Chondrocyte (in vitro differentiated cells): ENCODE measurements at regions not wholly inside any gene's neighbourhood (a gene's known extent, or its start where the extent isn't known, plus 50 kb on each side); places are given as distances from the start of the nearest gene placed in this dataset.
A peak's percentile ranks its signal among the peaks of the same experiment; 100 is the strongest.

Source experiments
- DNase-seq: peaks from one replicate; pipeline ENCODE4 v3.0.0; 2021; ENCODE audit warnings: mixed read lengths, low spot score
- H3K27ac Mint-ChIP-seq: one replicate; pipeline ENCODE4 v1.8.0; 2021; ENCODE audit warnings: mild to moderate bottlenecking, moderate library complexity, mixed read lengths; ENCODE audit not compliant: unreplicated experiment
- H3K27me3 Mint-ChIP-seq: 2 replicates; pipeline ENCODE4 v1.8.0; 2021; ENCODE audit warnings: low read depth, mixed read lengths
- H3K36me3 Mint-ChIP-seq: 2 replicates; pipeline ENCODE4 v1.8.0; 2021; ENCODE audit warnings: low read depth, mixed read lengths
- H3K4me1 Mint-ChIP-seq: 2 replicates; pipeline ENCODE4 v1.8.0; 2021; ENCODE audit warnings: low read depth, mild to moderate bottlenecking, mixed read lengths
- H3K4me3 Mint-ChIP-seq: one replicate; pipeline ENCODE4 v1.8.0; 2021; ENCODE audit warnings: mild to moderate bottlenecking, moderate library complexity, mixed read lengths; ENCODE audit not compliant: unreplicated experiment
- H3K9me3 Mint-ChIP-seq: 2 replicates; pipeline ENCODE4 v1.8.0; 2021; ENCODE audit warnings: low read depth, mixed read lengths
- CTCF ChIP-seq: fragments of 200-600 bp; sonication (generic); IDR thresholded peaks from 2 replicates; pipeline ENCODE4 v1.5.0; 2021; ENCODE audit warnings: antibody characterized with exemption, mild to moderate bottlenecking, moderate library complexity

DNA sequence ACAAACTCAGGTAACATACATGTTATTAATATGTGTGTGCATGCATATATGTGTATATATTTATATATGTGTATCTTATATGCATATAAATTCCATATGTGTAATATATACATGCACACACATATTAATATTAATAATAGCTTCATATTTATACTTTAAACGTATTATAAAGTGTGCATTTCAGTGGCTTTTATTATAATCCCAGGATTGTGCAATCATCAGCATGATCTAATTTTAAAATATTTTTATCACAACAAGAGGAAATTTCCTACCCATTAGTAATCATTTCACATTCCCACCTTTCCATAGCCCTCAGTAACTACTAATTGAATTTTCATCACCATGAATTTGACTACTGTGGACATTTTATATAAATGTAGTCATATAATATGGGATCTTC is 2211.9 kb upstream of the TENM3 start:
- no peaks in the 10 kb centered on the region for H3K9me3 Mint-ChIP-seq
- no peak for DNase-seq
- no peaks in the 10 kb centered on the region for H3K36me3 Mint-ChIP-seq
- H3K27me3 Mint-ChIP-seq, result peaks cover 22% of the 10 kb centered on the region
- no peaks in the 10 kb centered on the region for H3K4me1 Mint-ChIP-seq
- no peak for TF ChIP-seq CTCF
- H3K27ac Mint-ChIP-seq, result no peak overlapping the region
- H3K4me3 Mint-ChIP-seq, result no peak overlapping the region

DNA sequence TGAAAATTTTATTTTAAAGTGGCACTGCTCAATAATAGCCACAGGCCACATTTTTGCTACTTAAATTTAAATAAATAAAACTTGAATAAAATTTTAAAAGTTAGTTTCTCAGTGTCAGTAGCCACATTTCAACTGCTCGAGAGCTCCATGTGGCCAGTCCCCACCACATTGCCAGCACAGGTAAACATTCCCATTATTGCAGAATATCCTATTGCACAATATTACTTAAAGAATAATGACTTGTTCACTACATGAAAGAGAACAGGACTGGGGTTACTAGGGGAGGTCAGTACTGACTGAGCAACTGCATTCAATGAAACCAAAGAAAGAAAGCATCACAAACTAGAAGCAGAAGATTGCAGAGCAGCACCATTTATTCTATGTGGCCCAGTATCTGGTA is 2201.6 kb upstream of the TENM3 start:
- Mint-ChIP-seq H3K36me3 (no peaks in the 10 kb centered on the region), H3K4me3 (no peak overlapping the region), H3K27me3 (peaks cover 13% of the 10 kb centered on the region), H3K9me3 (no peaks in the 10 kb centered on the region), H3K4me1 (no peaks in the 10 kb centered on the region), H3K27ac (no peak overlapping the region)
- no peak for TF ChIP-seq CTCF
- no peak for DNase-seq

GRCh38 chr4:180052629-180053028 is 2190.6 kb upstream of the TENM3 start:
- no peaks in the 10 kb centered on the region for H3K9me3 Mint-ChIP-seq
- no peak for TF ChIP-seq CTCF
- no peak overlapping the region for H3K4me3 Mint-ChIP-seq
- no peaks in the 10 kb centered on the region for H3K36me3 Mint-ChIP-seq
- H3K4me1 Mint-ChIP-seq, result peaks cover 6% of the 10 kb centered on the region
- H3K27me3 Mint-ChIP-seq, result peaks cover 40% of the 10 kb centered on the region
- no peak for DNase-seq
- no peak overlapping the region for H3K27ac Mint-ChIP-seq

DNA sequence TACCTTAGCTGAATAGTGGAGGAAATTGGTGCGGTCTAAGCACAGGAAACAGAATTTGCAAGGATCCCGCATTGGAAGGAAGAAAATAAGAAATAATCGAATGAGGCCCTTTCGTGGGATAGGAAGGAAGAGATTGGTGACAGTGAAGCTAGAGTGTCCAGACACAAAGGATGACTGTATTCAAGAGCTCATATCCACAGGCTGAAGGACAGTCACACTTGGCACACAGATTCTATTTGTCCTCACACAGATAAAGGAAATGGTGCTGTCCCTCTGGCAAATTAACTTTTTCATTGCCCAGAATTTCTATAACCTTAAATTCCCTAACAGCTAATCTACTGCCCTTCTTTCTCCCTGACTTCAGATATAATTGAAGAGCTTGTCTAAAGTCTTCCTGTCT is 2188.9 kb upstream of the TENM3 start:
- peaks cover 39% of the 10 kb centered on the region for H3K27me3 Mint-ChIP-seq
- no peaks in the 10 kb centered on the region for H3K9me3 Mint-ChIP-seq
- H3K4me3 Mint-ChIP-seq, result no peak overlapping the region
- H3K4me1 Mint-ChIP-seq, result peaks cover 9% of the 10 kb centered on the region
- no peak for TF ChIP-seq CTCF
- DNase-seq, result no peak
- no peak overlapping the region for H3K27ac Mint-ChIP-seq
- H3K36me3 Mint-ChIP-seq, result no peaks in the 10 kb centered on the region

DNA sequence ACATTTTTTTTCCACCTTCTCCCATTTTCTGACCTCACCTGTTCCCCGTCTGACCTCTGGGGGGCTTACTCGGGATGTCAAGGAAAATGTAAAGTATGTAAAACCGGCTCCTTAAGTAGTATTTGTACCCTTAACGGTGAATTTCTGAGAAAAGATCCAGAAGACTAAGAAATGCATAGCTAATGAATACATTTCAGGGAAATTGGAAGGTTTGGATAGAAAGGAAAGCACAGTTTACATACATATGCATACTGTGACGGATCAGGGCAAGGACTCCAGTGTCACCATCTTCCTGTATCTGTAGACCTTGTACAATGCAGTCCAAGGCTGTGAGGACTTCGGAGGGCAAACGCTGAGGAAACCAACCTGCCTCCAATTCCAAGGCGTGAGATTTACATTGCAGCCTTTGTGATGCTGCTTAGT is 2185.9 kb upstream of the TENM3 start:
- no peak for TF ChIP-seq CTCF
- no peaks in the 10 kb centered on the region for H3K9me3 Mint-ChIP-seq
- no peaks in the 10 kb centered on the region for H3K36me3 Mint-ChIP-seq
- DNase-seq, result no peak
- H3K4me3 Mint-ChIP-seq, result peak overlapping the region; percentile 64
- H3K27ac Mint-ChIP-seq, result no peak overlapping the region
- peaks cover 18% of the 10 kb centered on the region for H3K4me1 Mint-ChIP-seq
- peaks cover 49% of the 10 kb centered on the region for H3K27me3 Mint-ChIP-seq
